ENCODE measurements at regions not wholly inside any gene's neighbourhood (a gene's known extent, or its start where the extent isn't known, plus 50 kb on each side); places are given as distances from the start of the nearest gene placed in this dataset.

DNA sequence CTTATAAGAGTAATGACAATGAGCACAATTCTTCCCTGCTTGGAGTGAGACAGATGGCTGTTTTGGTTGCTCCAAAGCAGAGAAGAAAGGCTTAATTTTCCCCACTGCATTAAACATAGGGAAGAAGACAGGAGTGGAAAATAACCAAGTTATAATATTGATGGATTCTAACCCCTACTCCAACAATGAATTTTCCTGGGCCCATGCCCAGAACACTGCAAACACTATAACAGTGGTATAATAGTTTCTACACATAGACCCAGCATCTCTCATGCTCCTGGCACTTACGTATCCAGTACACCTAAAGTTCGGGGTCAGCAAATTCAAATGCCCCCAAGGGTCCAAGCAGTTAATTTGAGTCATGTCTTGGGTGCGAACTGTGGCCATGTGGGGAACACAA is 613.4 kb downstream of the PLCL1 start:
- TF ChIP-seq, protein P1, sequence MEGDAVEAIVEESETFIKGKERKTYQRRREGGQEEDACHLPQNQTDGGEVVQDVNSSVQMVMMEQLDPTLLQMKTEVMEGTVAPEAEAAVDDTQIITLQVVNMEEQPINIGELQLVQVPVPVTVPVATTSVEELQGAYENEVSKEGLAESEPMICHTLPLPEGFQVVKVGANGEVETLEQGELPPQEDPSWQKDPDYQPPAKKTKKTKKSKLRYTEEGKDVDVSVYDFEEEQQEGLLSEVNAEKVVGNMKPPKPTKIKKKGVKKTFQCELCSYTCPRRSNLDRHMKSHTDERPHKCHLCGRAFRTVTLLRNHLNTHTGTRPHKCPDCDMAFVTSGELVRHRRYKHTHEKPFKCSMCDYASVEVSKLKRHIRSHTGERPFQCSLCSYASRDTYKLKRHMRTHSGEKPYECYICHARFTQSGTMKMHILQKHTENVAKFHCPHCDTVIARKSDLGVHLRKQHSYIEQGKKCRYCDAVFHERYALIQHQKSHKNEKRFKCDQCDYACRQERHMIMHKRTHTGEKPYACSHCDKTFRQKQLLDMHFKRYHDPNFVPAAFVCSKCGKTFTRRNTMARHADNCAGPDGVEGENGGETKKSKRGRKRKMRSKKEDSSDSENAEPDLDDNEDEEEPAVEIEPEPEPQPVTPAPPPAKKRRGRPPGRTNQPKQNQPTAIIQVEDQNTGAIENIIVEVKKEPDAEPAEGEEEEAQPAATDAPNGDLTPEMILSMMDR (IDR thresholded peaks at IDR 0.05), result no peak
- TF ChIP-seq POLR2A (IDR thresholded peaks at IDR 0.05), result no peak
